ENCODE measurements at regions not wholly inside any gene's neighbourhood (a gene's known extent, or its start where the extent isn't known, plus 50 kb on each side); places are given as distances from the start of the nearest gene placed in this dataset.

DNA sequence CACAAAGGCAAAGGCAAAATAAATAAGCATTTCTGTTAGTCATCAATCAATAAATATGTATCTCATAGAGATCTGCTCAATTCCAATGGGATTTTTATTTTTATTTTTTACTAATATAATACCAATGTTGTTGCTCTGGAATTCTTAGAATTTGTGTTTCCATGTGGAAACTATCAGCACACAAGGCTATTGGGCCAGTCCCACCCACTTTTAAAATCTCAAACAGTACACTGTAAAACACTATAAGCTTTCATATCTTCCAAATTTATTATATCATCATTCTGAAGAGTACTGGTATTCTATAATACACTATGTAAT lies 563.8 kb upstream of the MARCKS start:
- H3K4me3 ChIP-seq (replicated peaks; ENCODE audit: low read depth, low read length), result no peak overlapping the region
- DNase-seq (ENCODE audit: low read depth), result no peak
- TF ChIP-seq, protein P1, sequence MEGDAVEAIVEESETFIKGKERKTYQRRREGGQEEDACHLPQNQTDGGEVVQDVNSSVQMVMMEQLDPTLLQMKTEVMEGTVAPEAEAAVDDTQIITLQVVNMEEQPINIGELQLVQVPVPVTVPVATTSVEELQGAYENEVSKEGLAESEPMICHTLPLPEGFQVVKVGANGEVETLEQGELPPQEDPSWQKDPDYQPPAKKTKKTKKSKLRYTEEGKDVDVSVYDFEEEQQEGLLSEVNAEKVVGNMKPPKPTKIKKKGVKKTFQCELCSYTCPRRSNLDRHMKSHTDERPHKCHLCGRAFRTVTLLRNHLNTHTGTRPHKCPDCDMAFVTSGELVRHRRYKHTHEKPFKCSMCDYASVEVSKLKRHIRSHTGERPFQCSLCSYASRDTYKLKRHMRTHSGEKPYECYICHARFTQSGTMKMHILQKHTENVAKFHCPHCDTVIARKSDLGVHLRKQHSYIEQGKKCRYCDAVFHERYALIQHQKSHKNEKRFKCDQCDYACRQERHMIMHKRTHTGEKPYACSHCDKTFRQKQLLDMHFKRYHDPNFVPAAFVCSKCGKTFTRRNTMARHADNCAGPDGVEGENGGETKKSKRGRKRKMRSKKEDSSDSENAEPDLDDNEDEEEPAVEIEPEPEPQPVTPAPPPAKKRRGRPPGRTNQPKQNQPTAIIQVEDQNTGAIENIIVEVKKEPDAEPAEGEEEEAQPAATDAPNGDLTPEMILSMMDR (IDR thresholded peaks at IDR 0.05; ENCODE audit: low read length, missing control alignments), result no peak

DNA sequence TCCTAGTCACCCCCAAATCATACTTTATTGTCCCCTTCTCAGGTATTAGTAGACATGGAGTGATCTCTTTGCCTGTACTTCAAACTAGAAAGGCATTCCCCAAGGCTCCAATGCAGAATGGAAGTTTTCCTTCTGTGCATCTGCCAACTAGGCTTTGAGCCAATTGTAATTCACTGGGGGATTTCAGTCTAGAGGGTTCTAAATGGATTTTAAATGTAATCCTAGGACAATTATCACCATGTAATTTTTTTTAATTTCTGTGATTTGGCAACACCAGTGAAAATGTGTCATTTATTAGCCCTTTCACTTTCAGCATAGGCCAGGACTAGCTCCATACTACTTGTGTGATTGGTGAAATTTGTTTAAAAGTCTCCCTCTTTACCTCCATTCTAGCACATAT lies 557.6 kb upstream of the MARCKS start:
- peak; percentile 27 for DNase-seq (ENCODE audit: low read depth)

DNA sequence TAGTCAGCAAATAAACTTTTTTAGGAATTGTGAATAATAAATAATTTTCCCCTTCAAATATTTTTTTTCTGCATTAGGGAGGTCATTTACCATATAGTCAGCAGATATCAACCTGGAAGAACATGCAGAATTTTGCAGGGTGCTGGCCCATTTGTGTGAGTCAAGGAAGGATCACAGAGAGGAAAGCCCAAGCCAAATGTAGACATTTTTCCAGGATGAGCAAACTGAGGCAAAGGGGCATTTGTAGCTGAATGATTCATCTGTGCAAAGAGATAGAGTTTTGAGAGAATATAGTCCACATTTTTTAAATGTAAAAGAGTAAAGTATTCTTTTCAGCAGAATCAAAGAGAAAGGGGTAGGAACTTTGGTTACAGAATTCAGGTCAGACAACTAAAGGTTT lies 555.5 kb upstream of the MARCKS start:
- TF ChIP-seq, protein P1 (IDR thresholded peaks at IDR 0.05; ENCODE audit: low read length, missing control alignments), result no peak
- H3K4me3 ChIP-seq (replicated peaks; ENCODE audit: low read depth, low read length), result no peak overlapping the region
- DNase-seq (ENCODE audit: low read depth), result no peak

More for the DNA sequence above, 557.6 kb upstream of the MARCKS start:
- TF ChIP-seq, protein P1 (IDR thresholded peaks at IDR 0.05; ENCODE audit: low read length, missing control alignments), result no peak
- H3K4me3 ChIP-seq (replicated peaks; ENCODE audit: low read depth, low read length), result no peak overlapping the region

DNA sequence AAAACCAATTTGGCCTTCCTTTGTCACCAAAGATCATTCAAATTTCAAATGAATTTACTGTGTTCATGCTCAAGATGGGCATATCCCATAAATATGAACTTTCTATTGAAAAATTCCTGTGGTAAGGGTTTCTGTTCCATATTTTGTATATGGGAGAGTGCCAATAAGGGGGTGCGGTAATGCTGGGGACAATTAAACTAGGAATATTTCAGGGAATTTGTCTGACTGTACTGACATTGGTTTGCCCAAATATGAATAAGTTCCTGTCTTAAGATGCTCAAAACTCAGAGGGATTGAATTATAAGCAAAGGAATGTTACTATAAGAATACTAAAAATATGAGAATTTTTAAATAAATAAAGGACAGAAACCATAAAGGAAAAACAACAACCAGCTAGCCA lies 553.0 kb upstream of the MARCKS start:
- TF ChIP-seq, protein P1 (IDR thresholded peaks at IDR 0.05; ENCODE audit: low read length, missing control alignments), result no peak
- no peak for DNase-seq (ENCODE audit: low read depth)
- H3K4me3 ChIP-seq (replicated peaks; ENCODE audit: low read depth, low read length), result no peak overlapping the region

DNA sequence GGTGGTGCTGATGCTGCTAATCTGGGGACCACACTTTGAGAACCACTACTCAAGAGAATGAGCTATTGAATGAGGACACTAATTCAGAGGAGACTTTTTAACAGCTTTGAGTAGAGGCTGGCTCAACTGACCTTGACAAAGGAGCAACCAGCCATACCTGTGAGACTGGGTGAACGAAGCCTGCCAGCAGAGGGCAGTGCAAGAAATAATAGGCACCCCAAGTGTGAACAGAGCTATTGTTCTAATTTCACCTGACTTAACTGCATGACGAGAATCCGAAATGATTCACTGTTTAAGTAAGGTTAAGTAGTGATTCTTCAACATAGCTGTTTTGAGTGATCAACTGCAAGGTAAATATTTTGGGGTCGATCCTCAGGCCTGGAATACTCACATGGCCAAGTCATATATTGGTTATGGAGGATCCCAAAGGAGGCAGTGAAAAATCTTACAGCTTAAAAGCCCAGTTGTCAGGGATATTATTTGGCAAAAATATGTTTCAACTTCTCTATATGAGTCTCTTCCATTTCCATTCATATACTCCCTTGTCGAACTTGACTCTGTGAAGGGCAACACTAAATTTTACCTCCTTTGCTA lies 550.5 kb upstream of the MARCKS start:
- DNase-seq (ENCODE audit: low read depth), result peak; percentile 29
- H3K4me3 ChIP-seq (replicated peaks; ENCODE audit: low read depth, low read length), result no peak overlapping the region
- TF ChIP-seq, protein P1 (IDR thresholded peaks at IDR 0.05; ENCODE audit: low read length, missing control alignments), result peak; percentile 51

DNA sequence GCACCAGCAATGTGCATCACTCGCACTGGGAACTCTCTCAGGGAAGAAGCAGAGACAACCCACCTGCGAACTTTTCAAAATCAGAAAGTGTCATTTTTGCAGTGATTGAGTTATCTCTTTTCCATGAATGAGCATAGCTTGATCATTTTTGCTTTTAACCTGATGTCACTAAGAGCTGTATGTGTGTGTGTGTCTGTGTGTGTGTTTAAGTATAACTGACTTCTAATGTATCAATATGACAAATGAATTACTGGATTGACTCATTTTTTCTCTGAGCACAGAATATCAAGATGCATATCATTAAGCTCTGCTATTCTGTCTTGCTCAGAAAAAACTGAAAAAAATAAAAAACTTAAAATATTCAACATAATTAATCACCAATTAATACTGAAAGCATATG lies 548.9 kb upstream of the MARCKS start:
- no peak overlapping the region for H3K4me3 ChIP-seq (replicated peaks; ENCODE audit: low read depth, low read length)
- TF ChIP-seq, protein P1 (IDR thresholded peaks at IDR 0.05; ENCODE audit: low read length, missing control alignments), result no peak
- no peak for DNase-seq (ENCODE audit: low read depth)

DNA sequence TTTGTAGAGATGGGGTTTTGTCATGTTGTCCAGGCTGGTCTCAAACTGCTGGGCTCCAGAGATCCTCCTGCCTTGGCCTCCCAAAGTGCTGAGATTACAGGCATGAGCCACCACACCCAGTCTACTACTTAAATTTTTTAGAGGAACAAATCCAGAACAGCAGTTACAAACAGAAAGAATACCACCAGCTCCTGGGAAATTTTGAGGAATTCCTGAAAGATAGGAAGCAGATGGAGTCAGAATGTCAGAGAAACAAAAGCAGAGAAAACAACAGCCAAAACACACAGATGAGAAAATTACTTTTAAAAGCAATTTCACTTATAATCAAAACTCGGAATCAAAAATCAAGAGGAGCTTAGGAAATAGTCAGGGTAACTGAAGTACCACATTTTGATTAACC lies 543.3 kb upstream of the MARCKS start:
- H3K4me3 ChIP-seq (replicated peaks; ENCODE audit: low read depth, low read length), result no peak overlapping the region
- TF ChIP-seq, protein P1 (IDR thresholded peaks at IDR 0.05; ENCODE audit: low read length, missing control alignments), result no peak
- DNase-seq (ENCODE audit: low read depth), result no peak
